ENCODE measurements at regions not wholly inside any gene's neighbourhood (a gene's known extent, or its start where the extent isn't known, plus 50 kb on each side); places are given as distances from the start of the nearest gene placed in this dataset.

DNA sequence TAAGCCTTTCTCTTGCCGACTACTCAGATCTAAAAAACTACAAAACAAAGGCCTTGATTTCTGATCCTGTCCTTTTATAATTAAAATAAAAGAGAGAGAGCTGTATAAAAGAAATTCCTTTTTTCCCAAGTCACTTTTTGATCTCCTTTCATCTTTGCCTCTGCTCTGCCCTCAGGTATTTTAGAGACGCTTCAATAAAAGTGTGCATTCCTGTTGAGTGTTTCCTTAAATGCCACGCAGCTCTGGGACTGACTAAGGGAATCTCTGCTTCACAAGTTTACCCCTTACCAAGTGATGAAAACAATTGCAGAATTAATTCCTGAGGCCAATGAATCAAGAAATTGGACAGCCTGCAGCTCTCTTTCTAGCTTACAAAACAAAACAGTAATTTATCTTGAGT is 1109.8 kb downstream of the TMTC2 start:
- H3K56ac ChIP-seq (ENCODE audit: extremely low read depth, insufficient read depth, low read length): no peak overlapping the region
- in situ Hi-C loops (cut with MboI; ENCODE audit: low sequenced_read_pairs): no loop called here
- no peak overlapping the region for H2BK5ac ChIP-seq (ENCODE audit: low read depth, low read length, poor library complexity, severe bottlenecking)
- no peak overlapping the region for H3K27ac ChIP-seq (ENCODE audit: insufficient read depth, low read length)
- no peaks in the 10 kb centered on the region for H3K9me3 ChIP-seq (ENCODE audit: control insufficient read depth, insufficient read depth, low read length)
- H4K91ac ChIP-seq (ENCODE audit: insufficient read depth, low read depth, low read length): no peak overlapping the region
- no peak overlapping the region for H3K23ac ChIP-seq (ENCODE audit: low read depth, low read length)
- intact Hi-C loops (cut with micrococcal nuclease): no loop called here
- H2AK5ac ChIP-seq (ENCODE audit: low read depth, low read length): no peak overlapping the region
- H3K27me3 ChIP-seq (ENCODE audit: control insufficient read depth, insufficient read depth, low read length): no peaks in the 10 kb centered on the region
- H4K5ac ChIP-seq (ENCODE audit: low read depth, low read length): no peak overlapping the region
- DNase-seq (no peak), ATAC-seq (ENCODE audit: low read depth) (no peak)
- no peak overlapping the region for H3K4ac ChIP-seq (ENCODE audit: low read depth, low read length)
- H3K18ac ChIP-seq (ENCODE audit: low read depth, low read length): no peak overlapping the region
- no peaks in the 10 kb centered on the region for H3K79me1 ChIP-seq (ENCODE audit: low read depth in 1 of 2, low read length in 2 of 2)
- no peak overlapping the region for H4K8ac ChIP-seq (ENCODE audit: low read depth in 2 of 2, low read length in 2 of 2)
- H3K36me3 ChIP-seq (ENCODE audit: control insufficient read depth, insufficient read depth, low read length): no peaks in the 10 kb centered on the region
- POLR2A ChIA-PET (ENCODE audit: unreplicated experiment): no interaction called here
- BruUV-seq (replicated peaks): no TSS peak
- H2BK15ac ChIP-seq (ENCODE audit: low read depth, low read length): no peak overlapping the region
- H4K20me1 ChIP-seq (ENCODE audit: insufficient read depth, low read length): no peaks in the 10 kb centered on the region
- TF ChIP-seq CHD1 (IDR thresholded peaks at IDR 0.05; ENCODE audit: low read depth, low read length) (no peak), SMC3 (IDR thresholded peaks at IDR 0.05; ENCODE audit: low read depth, low read length) (no peak), MAZ (IDR thresholded peaks at IDR 0.05; ENCODE audit: borderline replicate concordance, low read depth, low read length) (no peak), RCOR1 (IDR thresholded peaks at IDR 0.05; ENCODE audit: insufficient replicate concordance, low read length) (no peak), FOS (IDR thresholded peaks at IDR 0.05; ENCODE audit: low read depth, low read length) (no peak), MAFK (IDR thresholded peaks at IDR 0.05; ENCODE audit: low read depth, low read length) (no peak), POLR2A (IDR thresholded peaks at IDR 0.05; ENCODE audit: low read depth, low read length) (no peak), RFX5 (IDR thresholded peaks at IDR 0.05; ENCODE audit: low read depth, low read length) (no peak), BHLHE40 (IDR thresholded peaks at IDR 0.05; ENCODE audit: low read depth, low read length) (no peak), NFE2L2 (IDR thresholded peaks at IDR 0.05; ENCODE audit: low read depth, low read length) (no peak), MXI1 (IDR thresholded peaks at IDR 0.05; ENCODE audit: borderline replicate concordance, low read depth, low read length) (no peak)
- TF ChIP-seq, protein P1, sequence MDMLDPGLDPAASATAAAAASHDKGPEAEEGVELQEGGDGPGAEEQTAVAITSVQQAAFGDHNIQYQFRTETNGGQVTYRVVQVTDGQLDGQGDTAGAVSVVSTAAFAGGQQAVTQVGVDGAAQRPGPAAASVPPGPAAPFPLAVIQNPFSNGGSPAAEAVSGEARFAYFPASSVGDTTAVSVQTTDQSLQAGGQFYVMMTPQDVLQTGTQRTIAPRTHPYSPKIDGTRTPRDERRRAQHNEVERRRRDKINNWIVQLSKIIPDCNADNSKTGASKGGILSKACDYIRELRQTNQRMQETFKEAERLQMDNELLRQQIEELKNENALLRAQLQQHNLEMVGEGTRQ (IDR thresholded peaks at IDR 0.05; ENCODE audit: low read depth, low read length): no peak
- TF ChIP-seq, protein P2, sequence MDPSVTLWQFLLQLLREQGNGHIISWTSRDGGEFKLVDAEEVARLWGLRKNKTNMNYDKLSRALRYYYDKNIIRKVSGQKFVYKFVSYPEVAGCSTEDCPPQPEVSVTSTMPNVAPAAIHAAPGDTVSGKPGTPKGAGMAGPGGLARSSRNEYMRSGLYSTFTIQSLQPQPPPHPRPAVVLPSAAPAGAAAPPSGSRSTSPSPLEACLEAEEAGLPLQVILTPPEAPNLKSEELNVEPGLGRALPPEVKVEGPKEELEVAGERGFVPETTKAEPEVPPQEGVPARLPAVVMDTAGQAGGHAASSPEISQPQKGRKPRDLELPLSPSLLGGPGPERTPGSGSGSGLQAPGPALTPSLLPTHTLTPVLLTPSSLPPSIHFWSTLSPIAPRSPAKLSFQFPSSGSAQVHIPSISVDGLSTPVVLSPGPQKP (IDR thresholded peaks at IDR 0.05; ENCODE audit: borderline replicate concordance, low read depth, low read length): no peak
- no CpG with 5 or more reads among the region's 3 CpGs for WGBS, 2 experiments (ENCODE audit: extremely low coverage in 2 of 2, insufficient read length in 1 of 2)
- H3K9me1 ChIP-seq (ENCODE audit: insufficient read depth, low read length): no peaks in the 10 kb centered on the region
- CTCF ChIA-PET: no interaction called here
- H3K14ac ChIP-seq (replicated peaks; ENCODE audit: low read depth, low read length): no peak overlapping the region
- H3K4me1 ChIP-seq (ENCODE audit: control insufficient read depth, insufficient read depth, low read length): no peaks in the 10 kb centered on the region
- no peak overlapping the region for H3K9ac ChIP-seq (ENCODE audit: low read depth, low read length)
- H3K4me2 ChIP-seq (ENCODE audit: low read depth, low read length): no peak overlapping the region
- H2AFZ ChIP-seq (replicated peaks; ENCODE audit: low read length, poor library complexity): no peak overlapping the region
- H3K4me3 ChIP-seq (ENCODE audit: insufficient read depth, low read depth, low read length): no peak overlapping the region
- dilution Hi-C loops (cut with HindIII; ENCODE audit: low sequenced_read_pairs, unreplicated experiment): no loop called here
- no peak overlapping the region for H2BK20ac ChIP-seq (ENCODE audit: low read depth, low read length)
- H2BK120ac ChIP-seq (ENCODE audit: low read depth, low read length): no peak overlapping the region
- no peak overlapping the region for H2AK9ac ChIP-seq (replicated peaks; ENCODE audit: low read depth, low read length, poor library complexity)

Measured in IMR-90 (cell line).